ENCODE measurements at regions not wholly inside any gene's neighbourhood (a gene's known extent, or its start where the extent isn't known, plus 50 kb on each side); places are given as distances from the start of the nearest gene placed in this dataset.

- TF ChIP-seq EP300 (IDR thresholded peaks at IDR 0.05; ENCODE audit: borderline replicate concordance in 1 of 2, low read depth in 1 of 2, low read length in 1 of 2) (no peak), TCF12 (IDR thresholded peaks at IDR 0.05) (no peak), CTCF (IDR thresholded peaks at IDR 0.05) (no peak), NRF1 (IDR thresholded peaks at IDR 0.05; ENCODE audit: low read depth, low read length) (no peak), POLR2AphosphoS5 (IDR thresholded peaks at IDR 0.05; ENCODE audit: low read depth, low read length) (no peak), SIN3A (IDR thresholded peaks at IDR 0.05; ENCODE audit: borderline replicate concordance, low read depth, low read length) (no peak), MXI1 (IDR thresholded peaks at IDR 0.05; ENCODE audit: low read depth, low read length) (no peak), EZH2phosphoT487 (IDR thresholded peaks at IDR 0.05; ENCODE audit: borderline replicate concordance, low read depth) (no peak), ELF1 (IDR thresholded peaks at IDR 0.05) (no peak), IRF3 (IDR thresholded peaks at IDR 0.05; ENCODE audit: low read depth, low read length) (no peak), GABPA (IDR thresholded peaks at IDR 0.05; ENCODE audit: low read depth) (no peak), TEAD4 (IDR thresholded peaks at IDR 0.05; ENCODE audit: borderline replicate concordance, insufficient read depth) (no peak)
Observed at GRCh38 chr15:93700051-93700450, 531.3 kb upstream of the MCTP2 start.

Data from SK-N-SH (cell line).